NCI-H446 treated with DMSO at 0.1 percent for 48 hours (cell line): ENCODE measurements at regions not wholly inside any gene's neighbourhood (a gene's known extent, or its start where the extent isn't known, plus 50 kb on each side); places are given as distances from the start of the nearest gene placed in this dataset.

Experiments
- DNase-seq: peaks from one replicate; lab custom pipeline; 2025; lab: John Stamatoyannopoulos, UW

GRCh38 chr13:53499576-53500133 is 471.0 kb downstream of the OLFM4 start:
- DNase-seq = no peak

GRCh38 chr13:53501387-53501786 is 472.8 kb downstream of the OLFM4 start:
- DNase-seq = no peak

DNA sequence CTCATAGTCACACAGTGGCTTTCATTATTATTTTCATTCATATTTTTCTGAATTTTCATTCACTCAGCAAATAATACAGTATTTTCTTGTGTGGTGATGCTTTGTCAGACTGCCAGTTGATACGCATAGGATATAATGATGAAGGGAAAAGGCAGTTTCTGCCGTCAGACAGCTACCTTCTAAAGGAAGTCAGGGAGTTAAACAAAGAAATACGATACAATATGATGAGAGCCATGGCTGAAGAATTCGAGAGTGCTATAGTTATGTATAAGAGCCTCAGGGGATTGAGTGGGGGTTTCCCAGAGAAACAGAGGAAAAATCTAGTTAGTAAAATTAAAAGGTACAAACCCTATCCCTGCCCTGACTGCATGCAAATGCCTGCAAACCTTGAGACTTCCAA is 479.1 kb downstream of the OLFM4 start:
- DNase-seq = no peak

- DNase-seq = no peak
Observed at GRCh38 chr13:53512635-53513034, 484.0 kb downstream of the OLFM4 start.

- DNase-seq = no peak
Observed at GRCh38 chr13:53513226-53513625, 484.6 kb downstream of the OLFM4 start.

DNA sequence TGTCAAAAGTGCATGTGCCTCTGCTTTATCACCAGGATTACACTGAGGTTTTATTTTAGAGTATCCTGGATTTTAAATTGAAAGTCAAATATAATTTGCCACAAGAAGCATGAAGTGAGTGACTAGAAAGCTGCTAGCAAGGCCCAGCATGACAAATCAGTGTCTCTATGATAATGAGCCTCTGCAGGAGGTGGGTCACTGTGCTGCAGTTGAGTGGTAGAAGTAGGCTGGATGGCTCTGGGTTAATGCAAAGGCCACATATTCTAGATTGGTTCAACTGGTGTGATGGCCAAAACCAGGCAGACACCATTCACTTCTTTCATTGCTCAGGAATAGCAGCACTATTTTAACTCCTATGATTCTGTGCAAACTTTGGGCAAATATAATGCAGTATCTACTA is 491.5 kb downstream of the OLFM4 start:
- DNase-seq = no peak

- no peak for DNase-seq
Observed at GRCh38 chr13:53522034-53522433, 493.4 kb downstream of the OLFM4 start.

DNA sequence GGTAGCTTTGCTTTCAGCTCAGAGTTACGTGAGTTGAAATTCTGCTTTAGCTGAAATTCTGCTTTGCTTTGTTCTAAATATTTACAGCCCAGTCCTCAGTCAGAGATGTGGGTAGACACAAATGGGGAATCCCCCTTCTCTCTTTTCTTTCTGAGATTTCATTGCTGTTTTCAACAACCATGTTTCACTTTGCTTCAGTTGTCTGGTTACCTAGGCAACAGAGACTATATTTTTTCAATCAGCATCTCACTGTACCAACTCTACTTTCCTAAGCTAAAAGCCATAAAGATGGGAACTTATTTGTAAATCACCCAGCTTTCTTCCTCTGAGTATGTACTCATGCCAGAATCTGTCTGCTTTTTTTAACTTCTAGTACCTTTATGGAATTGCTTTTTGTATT is 509.0 kb downstream of the OLFM4 start:
- DNase-seq = no peak

GRCh38 chr13:53545340-53545941 is 516.8 kb downstream of the OLFM4 start:
- no peak for DNase-seq

DNA sequence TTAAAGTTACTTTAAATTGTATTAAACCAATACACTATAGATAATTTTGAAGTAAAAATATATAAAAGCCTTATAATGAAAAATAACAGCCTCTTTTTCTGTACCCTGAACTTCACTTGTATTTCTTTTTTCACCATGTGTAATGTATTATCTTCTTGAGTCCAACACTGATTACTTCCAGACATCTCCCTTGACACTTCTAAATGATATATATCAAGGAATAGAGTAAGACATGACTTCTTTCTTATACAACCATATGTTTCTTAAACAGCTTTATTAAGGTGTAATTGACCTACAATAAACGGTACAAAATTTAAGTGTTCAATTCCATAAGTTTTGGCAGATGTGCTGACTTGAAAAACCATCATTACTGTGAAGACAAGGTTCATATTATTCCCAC is 531.9 kb downstream of the OLFM4 start:
- DNase-seq = no peak

- no peak for DNase-seq
Observed at GRCh38 chr13:53562419-53562818, 533.8 kb downstream of the OLFM4 start.

DNA sequence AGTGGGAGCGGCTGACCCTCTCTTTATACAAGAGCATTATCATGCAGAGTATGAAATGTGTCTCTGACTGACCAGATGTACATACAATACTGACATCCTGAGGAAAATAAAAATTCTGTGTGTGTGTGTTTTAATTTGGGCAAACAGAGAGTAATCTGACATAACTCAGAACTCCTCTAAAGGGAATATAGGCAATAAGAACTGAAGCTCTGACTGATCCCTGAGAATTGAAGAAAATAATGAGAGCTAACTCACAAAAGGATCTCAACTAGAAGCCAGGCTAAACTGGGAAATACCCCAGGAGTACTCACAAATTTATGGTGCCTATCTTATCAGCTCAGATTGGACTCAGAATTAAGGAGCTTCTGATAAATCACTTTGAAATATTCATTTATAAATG is 539.9 kb downstream of the OLFM4 start:
- no peak for DNase-seq

DNA sequence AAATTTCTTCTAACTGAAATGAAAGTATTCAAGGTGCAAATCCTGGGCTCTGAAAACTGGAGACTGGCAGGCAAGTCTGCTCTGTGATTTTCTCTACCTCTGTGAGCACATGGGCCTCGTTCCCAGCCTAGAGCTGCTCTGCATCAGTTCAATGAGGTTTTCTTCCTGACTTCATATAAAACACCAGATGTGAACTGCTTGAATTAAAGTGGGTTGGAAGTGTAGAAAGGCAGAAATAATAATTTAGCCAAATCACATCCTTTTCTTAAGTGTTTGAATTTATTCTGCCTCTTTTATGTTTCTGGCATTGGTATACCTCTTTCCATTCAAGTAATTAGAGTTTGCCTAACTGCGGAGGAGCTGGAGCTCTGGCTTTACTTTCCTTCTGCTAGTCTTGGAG is 540.8 kb downstream of the OLFM4 start:
- DNase-seq = peak; percentile 4

DNA sequence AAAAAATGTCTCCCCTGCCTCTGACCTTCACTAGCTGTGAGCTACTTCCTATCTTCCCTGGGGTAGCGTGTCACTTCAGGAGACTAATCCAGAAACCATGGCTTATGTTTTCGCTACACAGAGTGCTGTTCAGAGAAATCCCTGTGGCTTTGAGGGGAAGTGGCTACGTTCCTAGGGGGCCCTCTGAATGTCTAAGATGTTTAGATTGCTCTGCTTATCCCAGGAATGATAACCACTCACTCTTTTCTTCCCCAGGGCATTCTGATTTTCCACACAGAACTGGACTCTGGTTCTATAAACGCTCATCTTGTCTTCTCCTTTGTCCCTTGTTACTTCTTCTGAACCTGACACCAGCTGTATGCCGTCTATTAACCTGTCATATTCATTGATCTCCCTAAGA is 572.5 kb downstream of the OLFM4 start:
- no peak for DNase-seq

DNA sequence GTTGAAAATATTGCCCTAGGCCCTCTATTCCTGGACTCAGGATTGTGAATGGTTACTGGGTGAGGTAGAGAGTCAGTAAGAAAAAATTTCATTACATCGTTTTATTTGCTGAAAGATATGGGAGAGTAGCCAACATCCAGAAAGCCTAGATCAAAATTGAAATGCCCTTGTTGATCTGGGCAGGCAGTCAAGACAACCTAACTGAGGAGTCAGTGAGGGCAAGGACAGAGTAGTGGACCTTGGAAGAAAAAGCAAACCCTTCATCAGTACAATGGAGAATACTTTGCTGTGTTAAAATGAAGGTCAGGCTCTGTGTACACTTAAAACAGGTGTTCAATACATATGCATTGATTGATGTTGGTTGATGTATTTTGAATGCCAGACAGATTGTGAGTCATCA is 576.7 kb downstream of the OLFM4 start:
- DNase-seq = no peak

GRCh38 chr13:53612200-53612599 is 583.6 kb downstream of the OLFM4 start:
- no peak for DNase-seq

DNA sequence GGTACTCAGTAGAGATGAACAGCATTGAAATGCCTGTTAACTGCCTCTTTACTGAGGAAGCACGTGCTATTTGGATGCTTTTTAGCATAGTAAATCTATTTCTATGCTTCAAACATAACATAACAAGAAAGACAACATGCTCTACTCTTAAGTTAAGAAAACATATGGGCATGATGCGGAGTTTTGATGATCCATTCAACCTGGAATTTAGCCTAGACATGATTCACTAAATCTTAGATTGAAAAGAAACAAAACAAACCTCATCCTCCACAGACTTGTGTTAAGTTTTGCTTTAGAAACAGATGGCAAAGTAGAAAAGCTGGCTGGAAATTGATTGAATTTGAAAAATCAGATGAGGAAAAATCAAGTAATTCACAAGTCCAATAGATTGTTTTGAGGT is 593.8 kb downstream of the OLFM4 start:
- DNase-seq = no peak

DNA sequence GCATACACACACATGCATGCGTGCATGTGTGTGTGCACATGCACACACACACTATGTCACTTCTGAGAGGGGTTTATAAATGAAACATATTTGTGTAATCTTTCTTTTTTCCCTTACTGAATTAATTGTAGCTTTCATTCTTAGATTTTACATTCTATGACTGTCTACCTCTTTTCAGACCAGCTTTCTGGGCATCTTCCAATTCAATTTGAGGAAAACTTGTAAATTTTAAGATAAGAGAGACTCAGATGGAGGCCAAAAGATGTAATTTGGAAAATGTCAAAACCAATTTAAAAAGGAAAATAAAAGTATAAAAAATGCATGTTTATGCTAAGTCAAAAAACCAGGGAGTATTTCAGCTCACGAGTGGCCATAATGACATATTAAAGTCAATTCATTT is 594.5 kb downstream of the OLFM4 start:
- DNase-seq = no peak

DNA sequence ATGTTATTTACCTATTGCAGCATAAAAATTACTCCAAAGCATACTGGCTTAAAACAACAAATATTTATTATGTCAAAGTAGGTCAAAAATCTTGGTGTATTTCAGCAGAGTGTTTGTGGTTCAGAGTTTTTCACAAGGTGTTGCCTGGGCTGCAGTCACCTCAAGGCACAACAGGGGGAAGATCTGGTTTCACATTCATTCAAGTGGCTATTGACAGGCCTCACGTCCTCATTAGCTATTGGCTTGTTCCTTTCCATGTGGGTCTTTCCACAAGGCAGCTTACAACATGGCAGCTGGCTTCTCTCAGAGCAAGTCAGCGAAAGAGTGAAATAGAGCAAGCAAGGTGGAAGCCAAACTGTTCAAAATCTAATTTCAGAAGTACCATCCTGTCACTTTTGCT is 602.9 kb downstream of the OLFM4 start:
- no peak for DNase-seq

GRCh38 chr13:53638040-53638439 is 609.4 kb downstream of the OLFM4 start:
- DNase-seq = no peak

GRCh38 chr13:53642306-53642705 is 613.7 kb downstream of the OLFM4 start:
- no peak for DNase-seq

DNA sequence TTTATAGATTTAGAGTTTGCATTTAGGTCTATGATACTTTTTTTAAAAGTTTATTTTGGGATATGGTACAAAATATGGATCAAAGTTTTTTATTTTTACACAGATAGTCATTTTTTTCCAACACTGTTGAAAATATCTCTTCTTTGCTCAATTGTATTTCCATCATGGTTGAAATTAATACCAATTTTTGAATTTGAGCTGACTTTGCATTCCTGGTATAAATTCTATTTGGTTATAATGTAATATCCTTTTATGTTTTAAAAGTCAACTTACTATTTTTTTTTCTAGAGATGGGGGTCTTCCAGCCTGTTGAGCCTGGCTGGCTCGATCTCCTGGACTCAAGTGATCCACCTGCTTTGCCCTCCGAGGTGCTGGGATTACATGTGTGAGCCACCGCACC is 620.1 kb downstream of the OLFM4 start:
- DNase-seq = no peak

DNA sequence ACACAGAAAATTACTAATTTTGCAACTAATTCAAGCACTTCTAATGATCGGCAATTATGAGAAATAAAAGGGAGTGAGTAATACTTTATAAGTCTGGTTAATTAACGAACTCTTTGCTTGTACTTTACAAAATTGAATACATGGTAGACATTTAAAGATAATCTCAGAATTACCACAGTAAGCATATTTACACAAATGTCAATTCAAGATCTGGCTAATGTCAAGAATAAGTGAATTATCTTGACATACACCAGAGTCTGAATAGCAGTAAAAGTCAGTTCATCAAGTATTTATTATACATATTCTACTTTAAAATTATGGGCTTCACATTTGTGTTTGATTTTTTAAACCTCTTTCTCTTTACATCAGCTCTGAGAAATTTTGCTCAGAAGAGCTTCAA is 643.4 kb downstream of the OLFM4 start:
- DNase-seq = no peak

DNA sequence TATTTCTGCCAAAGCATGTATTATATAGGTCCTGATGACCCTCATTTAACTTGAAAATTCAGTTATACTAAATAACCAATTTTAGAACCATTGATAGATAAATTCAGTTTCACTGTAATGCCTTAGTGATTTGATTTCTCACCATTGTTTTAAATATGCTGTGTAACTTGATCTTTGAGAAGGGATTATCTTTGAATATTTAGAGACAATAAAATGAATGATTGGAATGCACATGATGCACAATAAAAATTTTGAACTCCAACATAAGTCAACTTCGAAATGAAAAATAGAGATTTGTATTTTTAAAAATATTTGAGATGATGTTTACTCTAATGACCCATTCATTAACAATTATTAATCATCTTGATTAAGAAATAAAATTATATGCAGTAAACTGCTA is 654.5 kb downstream of the OLFM4 start:
- no peak for DNase-seq

DNA sequence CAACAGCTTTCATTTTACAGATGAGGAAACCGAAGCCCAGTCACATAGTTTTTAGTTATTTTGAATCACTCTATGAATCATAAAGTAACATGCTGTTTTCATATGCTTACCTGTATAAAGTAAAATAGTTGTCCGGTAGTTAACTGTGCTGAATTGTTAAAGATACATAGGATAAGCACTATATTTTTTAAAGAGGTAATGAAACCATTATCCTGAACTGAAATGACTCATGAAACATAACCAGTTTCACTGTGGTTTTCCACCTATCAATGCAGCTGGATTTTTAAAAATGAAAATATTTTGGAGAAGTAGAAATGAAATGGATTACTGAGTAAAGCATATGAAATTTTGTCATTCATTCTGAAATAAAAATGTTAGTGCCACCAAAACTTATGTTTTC is 655.0 kb downstream of the OLFM4 start:
- DNase-seq = no peak
